A549 (cell line): ENCODE measurements at regions not wholly inside any gene's neighbourhood (a gene's known extent, or its start where the extent isn't known, plus 50 kb on each side); places are given as distances from the start of the nearest gene placed in this dataset.

Experiments
- CEBPB ChIP-seq, 2 experiments: fragments of >200 bp in 1 of 2; sonication (Bioruptor Twin) in 1 of 2; formaldehyde crosslinking in 1 of 2; IDR thresholded peaks; 2 replicates each; pipeline ENCODE4 v1.6.1; 2012 to 2016
- ELK1 ChIP-seq: fragments of 150-350 bp; IDR thresholded peaks from 2 replicates; pipeline ENCODE4 v1.6.1; 2014; ENCODE audit warnings: low read depth, mild to moderate bottlenecking, low read length
- MAX ChIP-seq: IDR thresholded peaks from 2 replicates; pipeline ENCODE4 v1.6.1; 2012
- MYC ChIP-seq: IDR thresholded peaks from 2 replicates; pipeline ENCODE4 v1.6.1; 2012; ENCODE audit warnings: mild to moderate bottlenecking, inconsistent platforms, low read length, improper control_type of control experiment, borderline replicate concordance
- NPAS2 ChIP-seq: fragments of 250-450 bp; sonication (Bioruptor Pico); IDR thresholded peaks from 2 replicates; pipeline ENCODE4 v1.8.0; 2022; ENCODE audit warnings: mild to moderate bottlenecking, moderate library complexity, borderline replicate concordance
- POLR2A ChIP-seq: IDR thresholded peaks from 2 replicates; pipeline ENCODE4 v1.6.1; 2012; ENCODE audit warnings: mild to moderate bottlenecking, low read length
- REST ChIP-seq: fragments of 200-600 bp; sonication (generic); IDR thresholded peaks from 2 replicates; pipeline ENCODE4 v1.6.1; 2016; ENCODE audit warnings: antibody characterized with exemption, mild to moderate bottlenecking, moderate library complexity
- RFX5 ChIP-seq: fragments of 450-650 bp; IDR thresholded peaks from 2 replicates; pipeline ENCODE4 v1.7.1; 2014; ENCODE audit warnings: antibody characterized with exemption, mild to moderate bottlenecking, moderate library complexity
- RNF2 ChIP-seq: fragments of 200-600 bp; sonication (generic); IDR thresholded peaks from 2 replicates; pipeline ENCODE4 v1.6.1; 2016; ENCODE audit warnings: low read depth, mild to moderate bottlenecking, antibody characterized with exemption, moderate library complexity, borderline replicate concordance
- TF ChIP-seq, protein P1 (sequence below): fragments of >200 bp; sonication (Bioruptor Twin); formaldehyde crosslinking; IDR thresholded peaks from 3 replicates; pipeline ENCODE4 v1.5.1; 2016
- TF ChIP-seq, protein P2 (sequence below): fragments of 250-450 bp; sonication (Bioruptor Pico); IDR thresholded peaks from 2 replicates; pipeline ENCODE4 v1.5.0; 2021; ENCODE audit warnings: mild to moderate bottlenecking, moderate library complexity, borderline replicate concordance

DNA sequence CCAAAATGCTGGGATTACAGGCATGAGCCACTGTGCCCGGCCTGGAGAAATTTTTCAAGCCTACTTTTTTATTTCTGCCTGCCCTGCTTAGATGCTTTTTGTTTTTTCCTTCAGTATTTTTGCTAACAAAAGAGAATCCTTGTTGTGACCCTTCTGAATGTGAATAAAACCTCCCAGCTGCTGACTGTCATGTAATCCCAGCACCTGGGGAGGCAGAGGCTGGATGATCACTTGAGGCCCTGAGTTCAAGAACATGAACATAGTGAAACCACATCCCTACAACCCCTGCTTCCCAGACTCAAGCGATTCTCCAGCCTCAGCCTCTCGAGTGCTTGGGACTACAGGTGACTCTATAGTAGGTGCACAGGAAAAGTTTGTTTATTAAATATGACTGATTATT, 84.9 kb downstream of the SOX2 start:
- TF ChIP-seq POLR2A (no peak), REST (no peak), MAX (no peak), RNF2 (no peak), RFX5 (no peak), NPAS2 (CRISPR knock-in tag) (no peak), MYC (no peak), CEBPB (IDR thresholded peaks at IDR 0.05) (no peak), ELK1 (no peak)
- TF ChIP-seq, protein P1, sequence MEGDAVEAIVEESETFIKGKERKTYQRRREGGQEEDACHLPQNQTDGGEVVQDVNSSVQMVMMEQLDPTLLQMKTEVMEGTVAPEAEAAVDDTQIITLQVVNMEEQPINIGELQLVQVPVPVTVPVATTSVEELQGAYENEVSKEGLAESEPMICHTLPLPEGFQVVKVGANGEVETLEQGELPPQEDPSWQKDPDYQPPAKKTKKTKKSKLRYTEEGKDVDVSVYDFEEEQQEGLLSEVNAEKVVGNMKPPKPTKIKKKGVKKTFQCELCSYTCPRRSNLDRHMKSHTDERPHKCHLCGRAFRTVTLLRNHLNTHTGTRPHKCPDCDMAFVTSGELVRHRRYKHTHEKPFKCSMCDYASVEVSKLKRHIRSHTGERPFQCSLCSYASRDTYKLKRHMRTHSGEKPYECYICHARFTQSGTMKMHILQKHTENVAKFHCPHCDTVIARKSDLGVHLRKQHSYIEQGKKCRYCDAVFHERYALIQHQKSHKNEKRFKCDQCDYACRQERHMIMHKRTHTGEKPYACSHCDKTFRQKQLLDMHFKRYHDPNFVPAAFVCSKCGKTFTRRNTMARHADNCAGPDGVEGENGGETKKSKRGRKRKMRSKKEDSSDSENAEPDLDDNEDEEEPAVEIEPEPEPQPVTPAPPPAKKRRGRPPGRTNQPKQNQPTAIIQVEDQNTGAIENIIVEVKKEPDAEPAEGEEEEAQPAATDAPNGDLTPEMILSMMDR: no peak
- TF ChIP-seq, protein P2, sequence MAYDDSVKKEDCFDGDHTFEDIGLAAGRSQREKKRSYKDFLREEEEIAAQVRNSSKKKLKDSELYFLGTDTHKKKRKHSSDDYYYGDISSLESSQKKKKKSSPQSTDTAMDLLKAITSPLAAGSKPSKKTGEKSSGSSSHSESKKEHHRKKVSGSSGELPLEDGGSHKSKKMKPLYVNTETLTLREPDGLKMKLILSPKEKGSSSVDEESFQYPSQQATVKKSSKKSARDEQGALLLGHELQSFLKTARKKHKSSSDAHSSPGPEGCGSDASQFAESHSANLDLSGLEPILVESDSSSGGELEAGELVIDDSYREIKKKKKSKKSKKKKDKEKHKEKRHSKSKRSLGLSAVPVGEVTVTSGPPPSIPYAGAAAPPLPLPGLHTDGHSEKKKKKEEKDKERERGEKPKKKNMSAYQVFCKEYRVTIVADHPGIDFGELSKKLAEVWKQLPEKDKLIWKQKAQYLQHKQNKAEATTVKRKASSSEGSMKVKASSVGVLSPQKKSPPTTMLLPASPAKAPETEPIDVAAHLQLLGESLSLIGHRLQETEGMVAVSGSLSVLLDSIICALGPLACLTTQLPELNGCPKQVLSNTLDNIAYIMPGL (CRISPR knock-in tag): no peak
